ENCODE measurements at regions not wholly inside any gene's neighbourhood (a gene's known extent, or its start where the extent isn't known, plus 50 kb on each side); places are given as distances from the start of the nearest gene placed in this dataset.
"Not testable (repeated sequence)": the region's sequence is repeated elsewhere in the genome, so short reads cannot be mapped to it uniquely, and the experiment has no call there.

- DNase-seq (ENCODE audit: low spot score): no peak
These were observed 146.5 kb upstream of the CDH11 start for GRCh38 chr16:65268331-65268730.

GRCh38 chr16:65263896-65264295 lies 142.0 kb upstream of the CDH11 start:
- no peak for DNase-seq (ENCODE audit: low spot score)

- no peak for DNase-seq (ENCODE audit: low spot score)
These were observed 138.9 kb upstream of the CDH11 start for GRCh38 chr16:65260746-65261145.

- no peak for DNase-seq (ENCODE audit: low spot score)
These were observed 132.3 kb upstream of the CDH11 start for GRCh38 chr16:65254144-65254543.

- DNase-seq (ENCODE audit: low spot score): no peak
These were observed 127.9 kb upstream of the CDH11 start for GRCh38 chr16:65249768-65250167.

- DNase-seq (ENCODE audit: low spot score): no peak
These were observed 122.9 kb upstream of the CDH11 start for GRCh38 chr16:65244787-65245186.

- no peak for DNase-seq (ENCODE audit: low spot score)
These were observed 113.7 kb upstream of the CDH11 start for GRCh38 chr16:65235339-65236177.

GRCh38 chr16:65234721-65235320 lies 113.0 kb upstream of the CDH11 start:
- not testable (repeated sequence) for DNase-seq (ENCODE audit: low spot score)

- DNase-seq (ENCODE audit: low spot score): no peak
These were observed 107.4 kb upstream of the CDH11 start for GRCh38 chr16:65229191-65229662.

- no peak for DNase-seq (ENCODE audit: low spot score)
These were observed 105.4 kb upstream of the CDH11 start for GRCh38 chr16:65227150-65227835.

GRCh38 chr16:65226077-65226476 lies 104.2 kb upstream of the CDH11 start:
- no peak for DNase-seq (ENCODE audit: low spot score)

- no peak for DNase-seq (ENCODE audit: low spot score)
These were observed 103.6 kb upstream of the CDH11 start for GRCh38 chr16:65225488-65225887.

- no peak for DNase-seq (ENCODE audit: low spot score)
These were observed 103.1 kb upstream of the CDH11 start for GRCh38 chr16:65224994-65225393.

GRCh38 chr16:65224471-65224870 lies 102.6 kb upstream of the CDH11 start:
- DNase-seq (ENCODE audit: low spot score): no peak

- DNase-seq (ENCODE audit: low spot score): no peak
These were observed 101.5 kb upstream of the CDH11 start for GRCh38 chr16:65223335-65223734.

GRCh38 chr16:65222536-65222935 lies 100.7 kb upstream of the CDH11 start:
- no peak for DNase-seq (ENCODE audit: low spot score)

GRCh38 chr16:65222049-65222448 lies 100.2 kb upstream of the CDH11 start:
- DNase-seq (ENCODE audit: low spot score): no peak

GRCh38 chr16:65219786-65220185 lies 97.9 kb upstream of the CDH11 start:
- no peak for DNase-seq (ENCODE audit: low spot score)

- DNase-seq (ENCODE audit: low spot score): no peak
These were observed 96.5 kb upstream of the CDH11 start for GRCh38 chr16:65218348-65218747.

GRCh38 chr16:65213866-65214595 lies 92.2 kb upstream of the CDH11 start:
- no peak for DNase-seq (ENCODE audit: low spot score)

- no peak for DNase-seq (ENCODE audit: low spot score)
These were observed 90.9 kb upstream of the CDH11 start for GRCh38 chr16:65212791-65213190.

- no peak for DNase-seq (ENCODE audit: low spot score)
These were observed 90.4 kb upstream of the CDH11 start for GRCh38 chr16:65212240-65212639.
